H1 (cell line): ENCODE measurements at regions not wholly inside any gene's neighbourhood (a gene's known extent, or its start where the extent isn't known, plus 50 kb on each side); places are given as distances from the start of the nearest gene placed in this dataset.

ENCODE experiments used
- CTCF ChIA-PET: fragments of 300-600 bp; sonication (Branson Sonifier 250); formaldehyde crosslinking; loops from one replicate; lab custom pipeline; 2021; ENCODE audit not compliant: partially characterized antibody; lab: Charles Lee
- POLR2A ChIA-PET: fragments of 300-600 bp; sonication (Branson Sonifier 250); formaldehyde crosslinking; loops from one replicate; lab custom pipeline; 2021; ENCODE audit warnings: inconsistent platforms; ENCODE audit not compliant: partially characterized antibody; lab: Charles Lee
- DNase-seq, 2 experiments: peaks; one replicate each; pipeline versions ENCODE4 v3.0.0 to v3.0.0-alpha.2; 2010 to 2022; ENCODE audit warnings: low spot score in 2 of 2, low read depth in 1 of 2, mixed read lengths in 1 of 2
- FAIRE-seq: peaks from 2 replicates; lab custom pipeline; 2011; peaks lifted over from hg19 to GRCh38; lab: Jason Lieb, UNC
- H2AFZ ChIP-seq: 2 replicates; pipeline ENCODE4 v1.8.1; 2012; ENCODE audit warnings: low read length, inconsistent platforms
- H2AK5ac ChIP-seq: 2 replicates; pipeline ENCODE4 v1.6.1; 2013; ENCODE audit warnings: low read depth, low read length
- H2BK120ac ChIP-seq: replicated peaks from 2 replicates; pipeline ENCODE3; 2013; ENCODE audit warnings: low read depth, low read length, inconsistent platforms
- H2BK12ac ChIP-seq: 2 replicates; pipeline ENCODE4 v1.6.1; 2013; ENCODE audit warnings: low read depth, low read length
- H2BK15ac ChIP-seq: 2 replicates; pipeline ENCODE4 v1.6.1; 2013; ENCODE audit warnings: low read length
- H2BK20ac ChIP-seq: 2 replicates; pipeline ENCODE4 v1.6.1; 2013; ENCODE audit warnings: low read length
- H2BK5ac ChIP-seq: 2 replicates; pipeline ENCODE4 v1.6.1; 2013; ENCODE audit warnings: low read depth, low read length
- H3K14ac ChIP-seq: 2 replicates; pipeline ENCODE4 v1.6.1; 2013; ENCODE audit warnings: inconsistent platforms; ENCODE audit not compliant: insufficient read length
- H3K18ac ChIP-seq: 2 replicates; pipeline ENCODE4 v1.6.1; 2013; ENCODE audit warnings: low read length; ENCODE audit errors: extremely low read depth
- H3K23ac ChIP-seq: 2 replicates; pipeline ENCODE4 v1.6.1; 2013; ENCODE audit warnings: inconsistent platforms; ENCODE audit not compliant: insufficient read length
- H3K23me2 ChIP-seq: 2 replicates; pipeline ENCODE4 v1.6.1; 2013; ENCODE audit warnings: low read depth, low read length
- H3K27ac ChIP-seq: 2 replicates; pipeline ENCODE4 v1.6.1; 2011; ENCODE audit warnings: low read depth, low read length, inconsistent platforms
- H3K27me3 ChIP-seq, 4 experiments: replicated peaks in 1 of 4; 1 replicate in 1 of 4; 2 replicates in 3 of 4; pipeline versions ENCODE4 v1.6.1 to v1.8.1; 2011 to 2013; ENCODE audit warnings: low read length in 3 of 4, mild to moderate bottlenecking in 3 of 4, inconsistent platforms in 2 of 4, mixed read lengths in 2 of 4, moderate library complexity in 1 of 4; ENCODE audit not compliant: control insufficient read depth in 3 of 4, insufficient read depth in 3 of 4; ENCODE audit errors: extremely low read depth in 1 of 4
- H3K36me3 ChIP-seq, 4 experiments: 2 replicates each; pipeline versions ENCODE4 v1.6.1 to v1.8.1; 2011 to 2013; ENCODE audit warnings: mild to moderate bottlenecking in 4 of 4, low read length in 3 of 4, moderate library complexity in 2 of 4, control low read depth in 1 of 4, inconsistent platforms in 1 of 4; ENCODE audit not compliant: insufficient read depth in 4 of 4, control insufficient read depth in 2 of 4
- H3K4ac ChIP-seq: replicated peaks from 2 replicates; pipeline ENCODE3; 2013; ENCODE audit warnings: low read length, low read depth, mixed read lengths, inconsistent platforms; ENCODE audit not compliant: insufficient read length
- H3K4me1 ChIP-seq, 4 experiments: replicated peaks in 1 of 4; 1 replicate in 1 of 4; 2 replicates in 3 of 4; pipeline versions ENCODE4 v1.6.1 to v1.8.1; 2011 to 2013; ENCODE audit warnings: low read length in 3 of 4, inconsistent platforms in 2 of 4, mixed read lengths in 1 of 4; ENCODE audit not compliant: insufficient read depth in 4 of 4, control insufficient read depth in 3 of 4
- H3K4me2 ChIP-seq, 2 experiments: 2 replicates each; pipeline versions ENCODE4 v1.6.1 to v1.8.1; 2011 to 2013; ENCODE audit warnings: low read depth in 2 of 2, low read length in 2 of 2, control low read depth in 1 of 2, inconsistent platforms in 1 of 2, mild to moderate bottlenecking in 1 of 2; ENCODE audit not compliant: insufficient read depth in 1 of 2
- H3K4me3 ChIP-seq, 4 experiments: fragments of 200-600, 300-600 bp in 1 of 4; sonication (generic), shearing (Covaris generic), sonication (Bioruptor Twin) in 1 of 4; 2 replicates each; pipeline versions ENCODE4 v1.5.1 to v1.8.1; 2011 to 2016; ENCODE audit warnings: low read length in 4 of 4, low read depth in 3 of 4, control low read depth in 2 of 4, inconsistent platforms in 2 of 4, mild to moderate bottlenecking in 2 of 4, mixed read lengths in 1 of 4, moderate library complexity in 1 of 4; ENCODE audit not compliant: insufficient read depth in 2 of 4; ENCODE audit errors: extremely low read depth in 1 of 4
- H3K56ac ChIP-seq: replicated peaks from 2 replicates; pipeline ENCODE3; 2013; ENCODE audit warnings: low read depth, mild to moderate bottlenecking, mixed read lengths, low read length, inconsistent platforms; ENCODE audit not compliant: insufficient read length
- H3K79me1 ChIP-seq: 2 replicates; pipeline ENCODE4 v1.6.1; 2013; ENCODE audit warnings: low read depth, low read length, control low read depth
- H3K79me2 ChIP-seq, 2 experiments: 2 replicates each; pipeline versions ENCODE4 v1.6.1 to v1.8.1; 2012 to 2013; ENCODE audit warnings: low read length in 2 of 2, mild to moderate bottlenecking in 2 of 2, inconsistent platforms in 1 of 2; ENCODE audit not compliant: insufficient read depth in 2 of 2, control insufficient read depth in 1 of 2
- H3K9ac ChIP-seq, 4 experiments: replicated peaks in 1 of 4; 1 replicate in 1 of 4; 2 replicates in 3 of 4; pipeline versions ENCODE4 v1.6.1 to v1.8.1; 2011 to 2013; ENCODE audit warnings: low read depth in 3 of 4, low read length in 3 of 4, control low read depth in 2 of 4, mild to moderate bottlenecking in 2 of 4, moderate library complexity in 2 of 4, inconsistent platforms in 1 of 4; ENCODE audit errors: extremely low read depth in 1 of 4
- H3K9me3 ChIP-seq, 2 experiments: 2 replicates each; pipeline versions ENCODE4 v1.6.1 to v1.8.1; 2012 to 2013; ENCODE audit warnings: mild to moderate bottlenecking in 2 of 2, moderate library complexity in 2 of 2, control low read depth in 1 of 2, inconsistent platforms in 1 of 2, low read depth in 1 of 2, low read length in 1 of 2, mixed read lengths in 1 of 2; ENCODE audit not compliant: insufficient read depth in 2 of 2
- H4K20me1 ChIP-seq, 2 experiments: replicated peaks in 1 of 2; 2 replicates each; pipeline versions ENCODE3 to v1.8.1; 2011 to 2013; ENCODE audit warnings: inconsistent platforms in 2 of 2, low read length in 2 of 2, mild to moderate bottlenecking in 1 of 2; ENCODE audit not compliant: insufficient read depth in 2 of 2, control insufficient read depth in 1 of 2
- H4K5ac ChIP-seq: 2 replicates; pipeline ENCODE4 v1.6.1; 2013; ENCODE audit warnings: low read length, low read depth, mixed read lengths, inconsistent platforms; ENCODE audit not compliant: insufficient read length
- H4K8ac ChIP-seq: 2 replicates; pipeline ENCODE4 v1.8.0; 2013; ENCODE audit warnings: mild to moderate bottlenecking, moderate library complexity, low read length, inconsistent platforms; ENCODE audit not compliant: insufficient read depth; ENCODE audit errors: extremely low read depth
- H4K91ac ChIP-seq: replicated peaks from 2 replicates; pipeline ENCODE3; 2013; ENCODE audit warnings: low read length, mixed read lengths, inconsistent platforms; ENCODE audit not compliant: insufficient read length
- ASH2L ChIP-seq: fragments of 200-600, 300-600 bp; sonication (generic); IDR thresholded peaks from one replicate; pipeline ENCODE4 v1.7.1; 2017; ENCODE audit warnings: low read length
- BACH1 ChIP-seq: IDR thresholded peaks from 2 replicates; pipeline ENCODE4 v1.6.1; 2012; ENCODE audit warnings: low read length, improper control_type of control experiment
- EZH2 ChIP-seq: fragments of 200-600 bp; sonication (generic); IDR thresholded peaks from 2 replicates; pipeline ENCODE4 v1.7.1; 2012; ENCODE audit warnings: low read depth, mild to moderate bottlenecking, moderate library complexity, low read length, inconsistent platforms; ENCODE audit not compliant: severe bottlenecking
- KDM4A ChIP-seq: IDR thresholded peaks from one replicate; pipeline ENCODE4 v1.7.1; 2012; ENCODE audit warnings: low read depth, mild to moderate bottlenecking, moderate library complexity, low read length, inconsistent platforms; ENCODE audit not compliant: severe bottlenecking
- MAFK ChIP-seq: IDR thresholded peaks from 2 replicates; pipeline ENCODE4 v1.6.1; 2012; ENCODE audit warnings: low read depth, mild to moderate bottlenecking, improper control_type of control experiment, low read length
- YY1 ChIP-seq: IDR thresholded peaks from 2 replicates; pipeline ENCODE4 v1.6.1; 2011; ENCODE audit warnings: low read depth, mild to moderate bottlenecking, low read length
- WGBS, 2 experiments: shearing (Covaris generic) in 1 of 2; methylation state at CpG; one replicate each; pipeline versions ENCODE4 v1.1.6 to v1.1.7; 2013 to 2015; ENCODE audit warnings: low lambda C conversion rate in 2 of 2, mixed read lengths in 2 of 2, inconsistent platforms in 1 of 2, low coverage in 1 of 2, missing lambda C conversion rate in 1 of 2; ENCODE audit not compliant: insufficient replicate concordance in 2 of 2, insufficient coverage in 1 of 2, insufficient read length in 1 of 2; ENCODE audit errors: extremely low coverage in 1 of 2, missing lambda C conversion rate in 1 of 2; 5-methylcytosine and 5-hydroxymethylcytosine counted together

DNA sequence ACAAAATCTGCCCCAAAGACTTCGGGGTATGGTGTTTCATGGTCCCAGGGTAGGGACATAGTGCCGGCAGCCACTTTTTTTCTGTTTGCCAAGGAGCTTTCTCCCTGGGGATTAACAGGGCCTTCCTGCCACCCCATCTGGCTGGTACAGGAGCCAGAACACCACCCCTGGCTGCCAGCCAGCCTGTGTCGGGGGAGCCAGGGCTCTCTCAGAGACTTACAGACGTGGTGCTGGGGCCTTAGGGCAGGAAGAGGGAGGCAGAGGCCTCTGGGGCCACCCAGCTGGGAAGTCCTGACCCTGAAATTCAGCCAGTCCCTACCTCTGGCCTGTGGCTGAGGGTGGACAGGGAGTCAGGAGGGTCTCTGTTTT lies 52.4 kb upstream of the CDON start:
- Histone ChIP-seq H3K56ac (no peak overlapping the region), H3K36me3 (no peaks in the 10 kb centered on the region), H2BK120ac (no peak overlapping the region), H4K5ac (no peak overlapping the region), H3K9me3 (no peaks in the 10 kb centered on the region), H2BK15ac (no peak overlapping the region), H3K79me1 (no peaks in the 10 kb centered on the region), H4K91ac (no peak overlapping the region), H3K4me2 (no peak overlapping the region), H2BK20ac (no peak overlapping the region), H3K23ac (no peak overlapping the region), H3K79me2 (no peaks in the 10 kb centered on the region), H2AFZ (no peak overlapping the region; the same call in 1 of the 2 replicates), H3K18ac (no peak overlapping the region), H3K27ac (no peak overlapping the region), H2BK5ac (no peak overlapping the region), H3K4me1 (peaks cover 0 to 7% (median 0%) of the 10 kb centered on the region in 4 experiments; a peak in 3 of 7 replicates), H4K20me1 (no peaks in the 10 kb centered on the region), H3K4me3 (no peak overlapping the region), H2BK12ac (no peak overlapping the region), H3K27me3 (0 out of 7 replicates have a peak, but pooled peaks cover 0 to 3% (median 0%) of the 10 kb centered on the region in 4 experiments), H4K8ac (no peak overlapping the region), H3K9ac (no peak overlapping the region), H3K4ac (no peak overlapping the region), H3K14ac (no peak overlapping the region), H2AK5ac (no peak overlapping the region), H3K23me2 (no peaks in the 10 kb centered on the region)
- 70% methylated on average over 4 of the region's 4 CpGs; no CpG with 5 or more reads in 1 of the 2 experiments for WGBS, 2 experiments
- no peak for TF ChIP-seq KDM4A
- no peak for TF ChIP-seq BACH1
- TF ChIP-seq MAFK: no peak
- TF ChIP-seq EZH2: no peak
- TF ChIP-seq YY1: no peak
- no peak for TF ChIP-seq ASH2L
- DNase-seq: no peak
- ChIA-PET CTCF (interaction anchor here (0.9 to 5.4 kb wide), 11 partner anchors 10 to 176 kb away, joined by 3 to 42 read pairs (median 8); no protein-coding TSS in a partner anchor), POLR2A (interaction anchor here (0.6 to 1.5 kb wide), 3 partner anchors 12 to 38 kb away, joined by 3 read pairs; no protein-coding TSS in a partner anchor)
- no peak for FAIRE-seq
